ENCODE measurements at regions not wholly inside any gene's neighbourhood (a gene's known extent, or its start where the extent isn't known, plus 50 kb on each side); places are given as distances from the start of the nearest gene placed in this dataset.

- DNase-seq (no peak), ATAC-seq (no peak)
- TF ChIP-seq, protein P1, sequence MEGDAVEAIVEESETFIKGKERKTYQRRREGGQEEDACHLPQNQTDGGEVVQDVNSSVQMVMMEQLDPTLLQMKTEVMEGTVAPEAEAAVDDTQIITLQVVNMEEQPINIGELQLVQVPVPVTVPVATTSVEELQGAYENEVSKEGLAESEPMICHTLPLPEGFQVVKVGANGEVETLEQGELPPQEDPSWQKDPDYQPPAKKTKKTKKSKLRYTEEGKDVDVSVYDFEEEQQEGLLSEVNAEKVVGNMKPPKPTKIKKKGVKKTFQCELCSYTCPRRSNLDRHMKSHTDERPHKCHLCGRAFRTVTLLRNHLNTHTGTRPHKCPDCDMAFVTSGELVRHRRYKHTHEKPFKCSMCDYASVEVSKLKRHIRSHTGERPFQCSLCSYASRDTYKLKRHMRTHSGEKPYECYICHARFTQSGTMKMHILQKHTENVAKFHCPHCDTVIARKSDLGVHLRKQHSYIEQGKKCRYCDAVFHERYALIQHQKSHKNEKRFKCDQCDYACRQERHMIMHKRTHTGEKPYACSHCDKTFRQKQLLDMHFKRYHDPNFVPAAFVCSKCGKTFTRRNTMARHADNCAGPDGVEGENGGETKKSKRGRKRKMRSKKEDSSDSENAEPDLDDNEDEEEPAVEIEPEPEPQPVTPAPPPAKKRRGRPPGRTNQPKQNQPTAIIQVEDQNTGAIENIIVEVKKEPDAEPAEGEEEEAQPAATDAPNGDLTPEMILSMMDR (conservative IDR thresholded peaks at IDR 0.05; ENCODE audit: low read depth, low read length) = no peak
- TF ChIP-seq EZH2phosphoT487 (IDR thresholded peaks at IDR 0.05; ENCODE audit: borderline replicate concordance, low read length) = no peak
- no peak for TF ChIP-seq EZH2 (IDR thresholded peaks at IDR 0.05; ENCODE audit: low read length, unreplicated experiment)
- no peak overlapping the region for H2AFZ ChIP-seq (ENCODE audit: low read length)
- H3K4me2 ChIP-seq (ENCODE audit: low read length) = no peak overlapping the region
- BruUV-seq (replicated peaks) = no TSS peak
- no peak overlapping the region for H3K9ac ChIP-seq (ENCODE audit: low read length)
- H3K4me1 ChIP-seq (ENCODE audit: insufficient read depth, low read length) = no peaks in the 10 kb centered on the region
- ChIA-PET CTCF (no interaction called here), POLR2A (ENCODE audit: unreplicated experiment) (no interaction called here)
- peaks cover 16% of the 10 kb centered on the region; the same call in 1 of the 2 replicates for H3K9me3 ChIP-seq (ENCODE audit: low read length)
- H3K79me2 ChIP-seq (ENCODE audit: low read length) = no peaks in the 10 kb centered on the region
- no peaks in the 10 kb centered on the region for H3F3A ChIP-seq (ENCODE audit: low read length, unreplicated experiment)
- intact Hi-C loops (cut with micrococcal nuclease) = no loop called here
- no peaks in the 10 kb centered on the region for H3K9me2 ChIP-seq (replicated peaks; ENCODE audit: low read length)
- peaks cover 3% of the 10 kb centered on the region; the same call in 1 of the 2 replicates for H3K36me3 ChIP-seq (ENCODE audit: low read depth, low read length)
- H4K20me1 ChIP-seq (ENCODE audit: low read length) = no peaks in the 10 kb centered on the region
- no peak overlapping the region for H3K4me3 ChIP-seq (ENCODE audit: low read length)
- no peak overlapping the region for H3K27ac ChIP-seq (ENCODE audit: low read length)
- H3K27me3 ChIP-seq (ENCODE audit: low read length) = no peaks in the 10 kb centered on the region
These were observed 251.4 kb upstream of the SAMSN1 start for GRCh38 chr21:14797543-14797942.

DNA sequence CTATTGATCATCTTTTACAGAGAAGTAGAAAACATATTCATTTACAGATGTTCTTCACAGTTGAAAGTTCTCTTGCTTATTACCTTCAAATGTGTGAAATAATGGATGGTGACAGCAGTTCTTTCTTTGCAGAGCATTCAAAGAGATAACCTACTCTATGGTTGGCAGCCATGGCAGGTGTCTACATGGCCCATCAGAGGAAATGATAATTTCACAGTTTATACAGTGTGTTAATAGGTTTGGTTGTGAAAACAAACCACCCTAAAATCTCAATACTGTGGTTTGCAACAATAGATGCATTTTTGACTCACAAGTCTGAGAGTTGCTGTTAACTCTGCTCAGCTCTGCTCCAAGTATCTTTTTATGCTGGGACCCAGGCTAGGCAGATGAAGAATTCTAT is 241.2 kb upstream of the SAMSN1 start:
- no peak overlapping the region for H3K4me3 ChIP-seq (ENCODE audit: low read length)
- H3F3A ChIP-seq (ENCODE audit: low read length, unreplicated experiment) = no peaks in the 10 kb centered on the region
- H2AFZ ChIP-seq (ENCODE audit: low read length) = no peak overlapping the region
- ChIA-PET POLR2A (ENCODE audit: unreplicated experiment) (no interaction called here), CTCF (no interaction called here)
- H4K20me1 ChIP-seq (ENCODE audit: low read length) = no peaks in the 10 kb centered on the region
- H3K79me2 ChIP-seq (ENCODE audit: low read length) = no peaks in the 10 kb centered on the region
- ATAC-seq (no peak), DNase-seq (no peak)
- H3K27ac ChIP-seq (ENCODE audit: low read length) = no peak overlapping the region
- H3K9me2 ChIP-seq (replicated peaks; ENCODE audit: low read length) = no peaks in the 10 kb centered on the region
- TF ChIP-seq, protein P1 (conservative IDR thresholded peaks at IDR 0.05; ENCODE audit: low read depth, low read length) = no peak
- TF ChIP-seq EZH2 (IDR thresholded peaks at IDR 0.05; ENCODE audit: low read length, unreplicated experiment) (no peak), EZH2phosphoT487 (IDR thresholded peaks at IDR 0.05; ENCODE audit: borderline replicate concordance, low read length) (no peak)
- no TSS peak for BruUV-seq (replicated peaks)
- H3K27me3 ChIP-seq (ENCODE audit: low read length) = no peaks in the 10 kb centered on the region
- no peak overlapping the region for H3K9ac ChIP-seq (ENCODE audit: low read length)
- intact Hi-C loops (cut with micrococcal nuclease) = no loop called here
- H3K36me3 ChIP-seq (ENCODE audit: low read depth, low read length) = no peaks in the 10 kb centered on the region
- no peaks in the 10 kb centered on the region for H3K4me1 ChIP-seq (ENCODE audit: insufficient read depth, low read length)
- H3K4me2 ChIP-seq (ENCODE audit: low read length) = no peak overlapping the region
- H3K9me3 ChIP-seq (ENCODE audit: low read length) = no peaks in the 10 kb centered on the region

DNA sequence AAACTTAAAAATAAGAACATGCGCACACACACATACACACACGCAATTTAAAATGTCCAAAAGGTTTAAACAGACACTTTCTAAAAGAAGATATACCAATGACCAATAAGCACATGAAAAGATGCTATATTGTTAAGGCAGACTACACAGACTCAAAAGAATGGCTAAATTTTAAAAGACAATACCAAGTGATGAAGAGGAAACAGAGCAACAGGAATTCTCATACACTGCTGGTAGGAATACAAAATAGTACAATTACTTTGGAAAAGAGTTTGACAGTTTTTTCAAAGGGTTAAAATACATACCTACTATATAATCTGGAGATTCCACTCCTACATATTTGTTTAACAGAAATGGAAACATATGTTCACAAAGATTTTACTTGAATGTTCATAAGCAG is 239.6 kb upstream of the SAMSN1 start:
- H3K9me2 ChIP-seq (replicated peaks; ENCODE audit: low read length) = no peaks in the 10 kb centered on the region
- no peaks in the 10 kb centered on the region for H4K20me1 ChIP-seq (ENCODE audit: low read length)
- ChIA-PET CTCF (no interaction called here), POLR2A (ENCODE audit: unreplicated experiment) (no interaction called here)
- no peaks in the 10 kb centered on the region for H3K27me3 ChIP-seq (ENCODE audit: low read length)
- no peak overlapping the region for H3K9ac ChIP-seq (ENCODE audit: low read length)
- no TSS peak for BruUV-seq (replicated peaks)
- no peak for DNase-seq
- TF ChIP-seq, protein P1 (conservative IDR thresholded peaks at IDR 0.05; ENCODE audit: low read depth, low read length) = no peak
- no peak for TF ChIP-seq EZH2phosphoT487 (IDR thresholded peaks at IDR 0.05; ENCODE audit: borderline replicate concordance, low read length)
- no peak for TF ChIP-seq EZH2 (IDR thresholded peaks at IDR 0.05; ENCODE audit: low read length, unreplicated experiment)
- no peaks in the 10 kb centered on the region for H3F3A ChIP-seq (ENCODE audit: low read length, unreplicated experiment)
- H3K4me2 ChIP-seq (ENCODE audit: low read length) = no peak overlapping the region
- intact Hi-C loops (cut with micrococcal nuclease) = no loop called here
- no peaks in the 10 kb centered on the region for H3K79me2 ChIP-seq (ENCODE audit: low read length)
- no peak for ATAC-seq
- H2AFZ ChIP-seq (ENCODE audit: low read length) = no peak overlapping the region
- H3K4me1 ChIP-seq (ENCODE audit: insufficient read depth, low read length) = no peaks in the 10 kb centered on the region
- H3K36me3 ChIP-seq (ENCODE audit: low read depth, low read length) = no peaks in the 10 kb centered on the region
- H3K27ac ChIP-seq (ENCODE audit: low read length) = no peak overlapping the region
- H3K4me3 ChIP-seq (ENCODE audit: low read length) = no peak overlapping the region
- H3K9me3 ChIP-seq (ENCODE audit: low read length) = no peaks in the 10 kb centered on the region
